ENCODE measurements at regions not wholly inside any gene's neighbourhood (a gene's known extent, or its start where the extent isn't known, plus 50 kb on each side); places are given as distances from the start of the nearest gene placed in this dataset.
A peak's percentile ranks its signal among the peaks of the same experiment; 100 is the strongest.

DNA sequence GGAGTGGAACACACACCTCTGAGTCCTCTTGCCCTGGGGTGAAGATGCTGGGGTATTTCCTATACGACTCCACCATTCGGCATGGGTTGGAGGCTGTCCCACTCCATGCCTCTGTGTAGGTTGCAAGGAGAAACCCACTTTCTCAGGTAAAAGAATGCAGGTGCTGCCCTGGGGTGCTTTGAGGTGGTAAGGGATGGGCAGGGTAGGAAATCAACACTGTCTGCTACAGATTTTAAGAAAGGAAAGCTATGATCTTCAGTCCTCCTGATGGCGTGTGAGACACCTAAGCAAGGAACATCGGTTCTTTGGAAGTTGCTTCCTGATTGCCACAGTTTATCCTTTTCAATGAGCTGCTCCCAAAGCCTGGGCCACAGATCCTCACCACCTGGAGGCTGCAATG lies 209.2 kb downstream of the NCK2 start:
- Histone ChIP-seq H3K4ac (ENCODE audit: low read length) (no peak overlapping the region), H3K27ac (replicated peaks; ENCODE audit: low read length) (no peak overlapping the region), H2AFZ (ENCODE audit: low read length) (no peak overlapping the region), H2BK15ac (ENCODE audit: low read length) (no peak overlapping the region), H3K4me1 (ENCODE audit: control insufficient read depth in 2 of 2, insufficient read depth in 1 of 2, low read depth in 1 of 2, low read length in 2 of 2) (peaks cover 11 to 16% of the 10 kb centered on the region in 2 donors), H4K91ac (ENCODE audit: low read depth, low read length, poor library complexity) (no peak overlapping the region), H3K9me3 (replicated peaks in 1 of 2; ENCODE audit: control insufficient read depth in 2 of 2, insufficient read depth in 1 of 2, low read depth in 1 of 2, low read length in 2 of 2) (peaks cover 0 to 2% of the 10 kb centered on the region in 2 donors), H3K4me2 (ENCODE audit: insufficient read depth, low read length, poor library complexity, severe bottlenecking) (no peak overlapping the region), H3K79me1 (ENCODE audit: low read depth, low read length) (no peaks in the 10 kb centered on the region), H3K23ac (ENCODE audit: low read depth, low read length, poor library complexity) (no peak overlapping the region), H3K18ac (ENCODE audit: low read length) (no peak overlapping the region), H2BK12ac (ENCODE audit: low read length) (no peak overlapping the region), H4K8ac (ENCODE audit: low read depth, low read length) (no peak overlapping the region), H3K27me3 (ENCODE audit: control insufficient read depth in 3 of 3, insufficient read depth in 3 of 3, low read depth in 1 of 3, low read length in 3 of 3) (peaks cover 0 to 40% (median 0%) of the 10 kb centered on the region in 3 experiments), H3K9ac (ENCODE audit: low read depth, low read length, poor library complexity) (no peak overlapping the region), H2BK5ac (ENCODE audit: low read length) (no peak overlapping the region), H3K36me3 (replicated peaks in 1 of 2; ENCODE audit: control insufficient read depth in 2 of 2, insufficient read depth in 2 of 2, low read length in 2 of 2) (no peaks in the 10 kb centered on the region), H3K14ac (ENCODE audit: low read length) (no peak overlapping the region), H2AK5ac (ENCODE audit: low read depth, low read length) (no peak overlapping the region), H2BK120ac (ENCODE audit: low read depth, low read length) (no peak overlapping the region), H3K4me3 (ENCODE audit: low read length in 2 of 2) (no peak overlapping the region)
- WGBS, 2 donors (ENCODE audit: extremely low coverage in 2 of 2, insufficient read length in 2 of 2, insufficient replicate concordance in 1 of 2): no CpG with 5 or more reads among the region's 4 CpGs
- no peak for DNase-seq (ENCODE audit: low spot score)

DNA sequence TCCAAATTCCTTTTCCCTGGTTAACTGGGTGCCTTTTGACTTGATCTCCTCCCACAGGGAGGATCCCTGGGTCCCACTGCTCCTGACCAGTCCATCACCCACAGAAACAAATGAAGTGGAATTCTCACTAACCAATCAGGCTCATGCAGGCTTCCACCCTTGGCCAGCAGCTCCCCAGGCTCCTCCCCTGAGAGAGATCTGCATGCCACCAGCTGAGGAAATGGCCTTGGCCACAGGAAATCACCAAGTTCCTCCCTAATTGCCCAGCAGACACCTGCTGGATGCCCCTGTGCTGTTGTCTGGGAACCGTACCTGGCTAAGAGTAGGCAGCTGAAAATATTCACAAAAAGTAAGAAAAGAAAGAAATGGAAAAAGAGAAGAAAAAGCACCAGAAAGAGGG lies 207.4 kb downstream of the NCK2 start:
- Histone ChIP-seq H3K27me3 (ENCODE audit: control insufficient read depth in 3 of 3, insufficient read depth in 3 of 3, low read depth in 1 of 3, low read length in 3 of 3) (peaks cover 0 to 40% (median 0%) of the 10 kb centered on the region in 3 experiments), H3K9ac (ENCODE audit: low read depth, low read length, poor library complexity) (no peak overlapping the region), H3K27ac (replicated peaks; ENCODE audit: low read length) (no peak overlapping the region)

DNA sequence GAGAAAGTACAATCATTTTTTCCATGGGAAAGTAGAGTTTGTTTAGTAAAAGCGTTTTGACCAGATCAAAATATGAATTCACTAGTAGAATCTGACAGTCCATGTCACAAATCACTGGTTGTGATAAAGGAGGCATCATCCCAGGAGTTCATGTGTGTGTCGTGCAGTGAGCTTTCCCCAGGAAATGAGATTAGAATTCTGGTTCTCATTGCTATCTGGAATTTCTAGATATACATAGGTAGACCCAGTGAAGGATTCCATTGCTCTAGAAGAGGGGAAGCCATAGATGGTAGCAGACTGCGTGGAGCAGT lies 206.6 kb downstream of the NCK2 start:
- Histone ChIP-seq H2BK5ac (ENCODE audit: low read length) (no peak overlapping the region), H3K79me1 (ENCODE audit: low read depth, low read length) (no peaks in the 10 kb centered on the region), H3K14ac (ENCODE audit: low read length) (no peak overlapping the region), H3K27ac (replicated peaks; ENCODE audit: low read length) (no peak overlapping the region), H2BK15ac (ENCODE audit: low read length) (no peak overlapping the region), H3K9ac (ENCODE audit: low read depth, low read length, poor library complexity) (no peak overlapping the region), H3K36me3 (replicated peaks in 1 of 2; ENCODE audit: control insufficient read depth in 2 of 2, insufficient read depth in 2 of 2, low read length in 2 of 2) (no peaks in the 10 kb centered on the region), H2BK120ac (ENCODE audit: low read depth, low read length) (no peak overlapping the region), H3K27me3 (ENCODE audit: control insufficient read depth in 3 of 3, insufficient read depth in 3 of 3, low read depth in 1 of 3, low read length in 3 of 3) (peaks cover 0 to 38% (median 2%) of the 10 kb centered on the region in 3 experiments), H4K8ac (ENCODE audit: low read depth, low read length) (no peak overlapping the region), H3K4me3 (ENCODE audit: low read length in 2 of 2) (no peak overlapping the region), H3K18ac (ENCODE audit: low read length) (no peak overlapping the region), H2AK5ac (ENCODE audit: low read depth, low read length) (no peak overlapping the region), H3K9me3 (replicated peaks in 1 of 2; ENCODE audit: control insufficient read depth in 2 of 2, insufficient read depth in 1 of 2, low read depth in 1 of 2, low read length in 2 of 2) (no peaks in the 10 kb centered on the region), H3K4me1 (ENCODE audit: control insufficient read depth in 2 of 2, insufficient read depth in 1 of 2, low read depth in 1 of 2, low read length in 2 of 2) (peaks cover 11 to 16% of the 10 kb centered on the region in 2 donors), H3K23ac (ENCODE audit: low read depth, low read length, poor library complexity) (no peak overlapping the region), H4K91ac (ENCODE audit: low read depth, low read length, poor library complexity) (no peak overlapping the region), H3K4me2 (ENCODE audit: insufficient read depth, low read length, poor library complexity, severe bottlenecking) (no peak overlapping the region), H3K4ac (ENCODE audit: low read length) (no peak overlapping the region), H2BK12ac (ENCODE audit: low read length) (no peak overlapping the region), H2AFZ (ENCODE audit: low read length) (no peak overlapping the region)
- DNase-seq (ENCODE audit: low spot score): no peak
- WGBS, 2 donors (ENCODE audit: extremely low coverage in 2 of 2, insufficient read length in 2 of 2, insufficient replicate concordance in 1 of 2): no CpG with 5 or more reads among the region's 3 CpGs

More for the DNA sequence above, 207.4 kb downstream of the NCK2 start:
- DNase-seq (ENCODE audit: low spot score): no peak
- no peak overlapping the region for H2BK120ac ChIP-seq (ENCODE audit: low read depth, low read length)
- H3K4me1 ChIP-seq (ENCODE audit: control insufficient read depth in 2 of 2, insufficient read depth in 1 of 2, low read depth in 1 of 2, low read length in 2 of 2): peaks cover 11 to 16% of the 10 kb centered on the region in 2 donors
- no peak overlapping the region for H3K14ac ChIP-seq (ENCODE audit: low read length)
- H3K36me3 ChIP-seq (replicated peaks in 1 of 2; ENCODE audit: control insufficient read depth in 2 of 2, insufficient read depth in 2 of 2, low read length in 2 of 2): no peaks in the 10 kb centered on the region
- no peaks in the 10 kb centered on the region for H3K79me1 ChIP-seq (ENCODE audit: low read depth, low read length)
- no peak overlapping the region for H4K91ac ChIP-seq (ENCODE audit: low read depth, low read length, poor library complexity)
- no peak overlapping the region for H2BK5ac ChIP-seq (ENCODE audit: low read length)
- no peak overlapping the region for H3K4ac ChIP-seq (ENCODE audit: low read length)
- no CpG with 5 or more reads among the region's 1 CpG for WGBS, 2 donors (ENCODE audit: extremely low coverage in 2 of 2, insufficient read length in 2 of 2, insufficient replicate concordance in 1 of 2)
- H3K18ac ChIP-seq (ENCODE audit: low read length): peak overlapping the region; percentile 56
- no peak overlapping the region for H4K8ac ChIP-seq (ENCODE audit: low read depth, low read length)
- no peak overlapping the region for H2BK12ac ChIP-seq (ENCODE audit: low read length)
- no peak overlapping the region for H3K4me3 ChIP-seq (ENCODE audit: low read length in 2 of 2)
- H2AK5ac ChIP-seq (ENCODE audit: low read depth, low read length): no peak overlapping the region
- no peak overlapping the region for H3K4me2 ChIP-seq (ENCODE audit: insufficient read depth, low read length, poor library complexity, severe bottlenecking)
- H2BK15ac ChIP-seq (ENCODE audit: low read length): no peak overlapping the region
- H2AFZ ChIP-seq (ENCODE audit: low read length): no peak overlapping the region
- no peaks in the 10 kb centered on the region for H3K9me3 ChIP-seq (replicated peaks in 1 of 2; ENCODE audit: control insufficient read depth in 2 of 2, insufficient read depth in 1 of 2, low read depth in 1 of 2, low read length in 2 of 2)
- no peak overlapping the region for H3K23ac ChIP-seq (ENCODE audit: low read depth, low read length, poor library complexity)

DNA sequence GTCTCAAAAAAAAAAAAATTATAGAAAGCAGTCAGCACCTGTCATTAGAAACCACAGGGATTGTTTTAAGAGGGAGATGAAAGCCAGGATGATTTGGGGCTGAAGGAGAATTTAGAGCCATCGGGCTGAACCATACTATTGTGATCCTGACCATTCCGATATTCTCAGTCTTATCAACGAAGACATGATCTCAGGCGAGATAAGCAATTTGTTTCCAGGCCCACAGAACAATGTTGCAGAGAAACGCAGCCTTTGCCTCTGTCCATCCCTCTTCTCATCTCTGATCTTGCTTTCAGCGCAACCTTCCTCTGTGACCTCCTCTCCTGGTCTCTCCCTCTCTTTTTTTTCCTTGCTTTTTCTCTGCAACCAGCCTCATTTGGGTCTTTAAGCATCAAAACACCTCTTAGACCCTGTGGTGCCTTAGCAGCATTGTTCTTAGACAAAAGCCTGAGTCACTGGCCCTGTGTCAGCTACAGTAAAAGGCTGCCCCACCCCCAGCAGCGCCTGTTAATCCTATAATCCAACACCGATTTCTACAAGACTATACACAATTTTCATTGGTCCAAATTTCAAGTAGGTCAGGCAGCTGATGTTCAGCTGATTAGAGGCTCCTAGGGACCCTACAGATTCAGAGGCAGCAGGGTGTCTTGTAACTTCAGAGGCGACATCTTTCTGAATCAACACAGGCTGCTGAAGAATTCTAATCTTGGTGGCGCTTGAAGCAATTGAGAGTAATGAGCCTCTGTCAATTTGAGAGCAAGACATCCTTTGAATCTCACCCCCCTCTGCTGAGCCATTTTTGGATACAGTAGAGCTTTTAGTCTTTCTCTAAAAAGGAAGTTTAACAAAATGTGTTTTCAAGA lies 206.0 kb downstream of the NCK2 start:
- WGBS, 2 donors (ENCODE audit: extremely low coverage in 2 of 2, insufficient read length in 2 of 2, insufficient replicate concordance in 1 of 2): no CpG with 5 or more reads among the region's 10 CpGs
- H3K27ac ChIP-seq (replicated peaks; ENCODE audit: low read length): peak overlapping the region; percentile 29
- H3K4me3 ChIP-seq (ENCODE audit: low read length in 2 of 2): no peak overlapping the region
- H3K9ac ChIP-seq (ENCODE audit: low read depth, low read length, poor library complexity): no peak overlapping the region
- H4K91ac ChIP-seq (ENCODE audit: low read depth, low read length, poor library complexity): no peak overlapping the region
- no peak overlapping the region for H3K18ac ChIP-seq (ENCODE audit: low read length)
- H2BK120ac ChIP-seq (ENCODE audit: low read depth, low read length): no peak overlapping the region
- no peak overlapping the region for H2BK5ac ChIP-seq (ENCODE audit: low read length)
- peak overlapping the region; percentile 37 for H3K4me2 ChIP-seq (ENCODE audit: insufficient read depth, low read length, poor library complexity, severe bottlenecking)
- no peak overlapping the region for H2BK12ac ChIP-seq (ENCODE audit: low read length)
- no peak overlapping the region for H2AK5ac ChIP-seq (ENCODE audit: low read depth, low read length)
- H3K36me3 ChIP-seq (replicated peaks in 1 of 2; ENCODE audit: control insufficient read depth in 2 of 2, insufficient read depth in 2 of 2, low read length in 2 of 2): no peaks in the 10 kb centered on the region
- DNase-seq (ENCODE audit: low spot score): peak; percentile 52
- H3K27me3 ChIP-seq (ENCODE audit: control insufficient read depth in 3 of 3, insufficient read depth in 3 of 3, low read depth in 1 of 3, low read length in 3 of 3): peaks cover 0 to 34% (median 2%) of the 10 kb centered on the region in 3 experiments
- H3K4me1 ChIP-seq (ENCODE audit: control insufficient read depth in 2 of 2, insufficient read depth in 1 of 2, low read depth in 1 of 2, low read length in 2 of 2): peaks cover 11 to 16% of the 10 kb centered on the region in 2 donors
- H3K4ac ChIP-seq (ENCODE audit: low read length): no peak overlapping the region
- H4K8ac ChIP-seq (ENCODE audit: low read depth, low read length): no peak overlapping the region
- no peaks in the 10 kb centered on the region for H3K9me3 ChIP-seq (replicated peaks in 1 of 2; ENCODE audit: control insufficient read depth in 2 of 2, insufficient read depth in 1 of 2, low read depth in 1 of 2, low read length in 2 of 2)
- no peak overlapping the region for H2AFZ ChIP-seq (ENCODE audit: low read length)
- no peak overlapping the region for H2BK15ac ChIP-seq (ENCODE audit: low read length)
- no peak overlapping the region for H3K23ac ChIP-seq (ENCODE audit: low read depth, low read length, poor library complexity)
- H3K79me1 ChIP-seq (ENCODE audit: low read depth, low read length): no peaks in the 10 kb centered on the region
- no peak overlapping the region for H3K14ac ChIP-seq (ENCODE audit: low read length)

Measured in neuronal stem cell (in vitro differentiated cells).